ENCODE measurements at regions not wholly inside any gene's neighbourhood (a gene's known extent, or its start where the extent isn't known, plus 50 kb on each side); places are given as distances from the start of the nearest gene placed in this dataset.
A peak's percentile ranks its signal among the peaks of the same experiment; 100 is the strongest.

DNA sequence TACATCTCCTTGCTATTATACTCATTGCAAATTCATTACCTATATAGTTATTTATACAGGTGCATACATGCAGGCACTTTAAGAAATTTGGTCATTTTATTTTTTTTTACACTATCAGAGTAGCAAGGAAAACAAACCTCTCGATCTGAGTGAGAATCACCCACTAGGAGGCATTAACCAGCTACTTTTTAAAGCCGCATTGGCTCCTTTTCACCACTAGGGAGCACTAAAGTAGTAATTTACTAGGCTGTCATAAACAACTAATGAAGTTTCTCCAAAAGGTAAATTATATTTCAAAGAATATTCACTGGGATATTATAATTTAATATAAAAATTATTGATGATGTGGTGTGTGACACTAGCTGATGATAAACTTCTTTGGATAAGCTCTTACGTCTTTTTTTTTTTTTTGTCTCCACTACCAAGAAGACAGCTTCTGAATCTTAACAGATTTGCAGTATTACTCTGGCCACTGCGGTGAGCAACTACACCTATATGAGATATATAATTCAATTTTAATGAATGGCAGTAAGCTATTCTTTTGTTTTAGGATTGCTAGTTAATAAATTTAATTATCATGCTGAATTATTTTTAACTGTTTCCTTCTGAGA, 101.9 kb downstream of the NOL4 start:
- no peak overlapping the region for H3K4me2 ChIP-seq (ENCODE audit: low read depth, low read length, poor library complexity, severe bottlenecking)
- no peak overlapping the region for H3K4me3 ChIP-seq (ENCODE audit: low read length, poor library complexity, severe bottlenecking)
- H4K20me1 ChIP-seq (ENCODE audit: insufficient read depth, low read length, poor library complexity, severe bottlenecking) = no peaks in the 10 kb centered on the region
- no peaks in the 10 kb centered on the region for H3K36me3 ChIP-seq (ENCODE audit: insufficient read depth, low read length)
- no peaks in the 10 kb centered on the region for H3K9me3 ChIP-seq (ENCODE audit: insufficient read depth, low read depth, low read length)
- H3K9me2 ChIP-seq (replicated peaks; ENCODE audit: low read depth, low read length) = no peaks in the 10 kb centered on the region
- no peak for TF ChIP-seq EZH2phosphoT487 (IDR thresholded peaks at IDR 0.05; ENCODE audit: borderline replicate concordance)
- TF ChIP-seq, protein P1, sequence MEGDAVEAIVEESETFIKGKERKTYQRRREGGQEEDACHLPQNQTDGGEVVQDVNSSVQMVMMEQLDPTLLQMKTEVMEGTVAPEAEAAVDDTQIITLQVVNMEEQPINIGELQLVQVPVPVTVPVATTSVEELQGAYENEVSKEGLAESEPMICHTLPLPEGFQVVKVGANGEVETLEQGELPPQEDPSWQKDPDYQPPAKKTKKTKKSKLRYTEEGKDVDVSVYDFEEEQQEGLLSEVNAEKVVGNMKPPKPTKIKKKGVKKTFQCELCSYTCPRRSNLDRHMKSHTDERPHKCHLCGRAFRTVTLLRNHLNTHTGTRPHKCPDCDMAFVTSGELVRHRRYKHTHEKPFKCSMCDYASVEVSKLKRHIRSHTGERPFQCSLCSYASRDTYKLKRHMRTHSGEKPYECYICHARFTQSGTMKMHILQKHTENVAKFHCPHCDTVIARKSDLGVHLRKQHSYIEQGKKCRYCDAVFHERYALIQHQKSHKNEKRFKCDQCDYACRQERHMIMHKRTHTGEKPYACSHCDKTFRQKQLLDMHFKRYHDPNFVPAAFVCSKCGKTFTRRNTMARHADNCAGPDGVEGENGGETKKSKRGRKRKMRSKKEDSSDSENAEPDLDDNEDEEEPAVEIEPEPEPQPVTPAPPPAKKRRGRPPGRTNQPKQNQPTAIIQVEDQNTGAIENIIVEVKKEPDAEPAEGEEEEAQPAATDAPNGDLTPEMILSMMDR (conservative IDR thresholded peaks at IDR 0.05; ENCODE audit: low read length) = peak; percentile 98
- H2AFZ ChIP-seq (ENCODE audit: low read length) = no peak overlapping the region
- no peaks in the 10 kb centered on the region for H3K4me1 ChIP-seq (ENCODE audit: insufficient read depth, low read length, poor library complexity, severe bottlenecking)
- no peaks in the 10 kb centered on the region for H3K27me3 ChIP-seq (ENCODE audit: insufficient read depth, low read length, poor library complexity, severe bottlenecking)
- no peaks in the 10 kb centered on the region for H3F3A ChIP-seq (ENCODE audit: low read depth)
- H3K79me2 ChIP-seq (ENCODE audit: insufficient read depth, low read length) = no peaks in the 10 kb centered on the region
- H3K9ac ChIP-seq (ENCODE audit: low read depth, low read length, poor library complexity, severe bottlenecking) = no peak overlapping the region

DNA sequence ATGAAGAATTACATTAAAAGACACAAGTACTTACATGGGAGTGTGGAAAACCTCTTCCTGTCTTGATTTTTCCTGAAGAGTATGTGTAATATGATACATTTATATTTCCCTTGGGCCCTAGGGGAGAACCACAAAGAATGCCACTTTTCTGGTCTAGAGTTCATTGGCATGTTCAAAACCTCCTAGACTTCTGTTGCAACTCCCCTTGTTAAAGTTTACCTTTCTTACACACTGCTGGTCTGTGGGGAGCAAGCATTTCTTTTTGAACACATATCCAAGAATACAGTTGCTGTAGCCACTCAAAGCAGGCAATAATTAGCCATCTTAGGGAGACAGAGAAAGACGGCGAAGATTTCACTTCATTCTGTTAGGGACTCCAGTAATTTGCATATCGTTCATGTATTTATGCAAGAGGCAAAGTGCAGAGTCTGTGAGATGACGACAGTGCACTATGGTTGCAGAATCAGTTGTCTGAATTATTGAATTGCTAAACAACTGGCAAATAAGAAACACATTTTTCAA, 103.5 kb downstream of the NOL4 start:
- H3F3A ChIP-seq (ENCODE audit: low read depth) = no peaks in the 10 kb centered on the region
- no peaks in the 10 kb centered on the region for H3K4me1 ChIP-seq (ENCODE audit: insufficient read depth, low read length, poor library complexity, severe bottlenecking)
- H3K4me2 ChIP-seq (ENCODE audit: low read depth, low read length, poor library complexity, severe bottlenecking) = no peak overlapping the region
- H3K9me3 ChIP-seq (ENCODE audit: insufficient read depth, low read depth, low read length) = no peaks in the 10 kb centered on the region
- H3K9me2 ChIP-seq (replicated peaks; ENCODE audit: low read depth, low read length) = no peaks in the 10 kb centered on the region
- no peaks in the 10 kb centered on the region for H3K36me3 ChIP-seq (ENCODE audit: insufficient read depth, low read length)
- no peak overlapping the region for H3K9ac ChIP-seq (ENCODE audit: low read depth, low read length, poor library complexity, severe bottlenecking)
- no peaks in the 10 kb centered on the region for H4K20me1 ChIP-seq (ENCODE audit: insufficient read depth, low read length, poor library complexity, severe bottlenecking)
- no peaks in the 10 kb centered on the region for H3K79me2 ChIP-seq (ENCODE audit: insufficient read depth, low read length)
- no peak for TF ChIP-seq EZH2phosphoT487 (IDR thresholded peaks at IDR 0.05; ENCODE audit: borderline replicate concordance)
- TF ChIP-seq, protein P1 (conservative IDR thresholded peaks at IDR 0.05; ENCODE audit: low read length) = no peak
- no peak overlapping the region for H3K4me3 ChIP-seq (ENCODE audit: low read length, poor library complexity, severe bottlenecking)
- no peaks in the 10 kb centered on the region for H3K27me3 ChIP-seq (ENCODE audit: insufficient read depth, low read length, poor library complexity, severe bottlenecking)
- H2AFZ ChIP-seq (ENCODE audit: low read length) = no peak overlapping the region

DNA sequence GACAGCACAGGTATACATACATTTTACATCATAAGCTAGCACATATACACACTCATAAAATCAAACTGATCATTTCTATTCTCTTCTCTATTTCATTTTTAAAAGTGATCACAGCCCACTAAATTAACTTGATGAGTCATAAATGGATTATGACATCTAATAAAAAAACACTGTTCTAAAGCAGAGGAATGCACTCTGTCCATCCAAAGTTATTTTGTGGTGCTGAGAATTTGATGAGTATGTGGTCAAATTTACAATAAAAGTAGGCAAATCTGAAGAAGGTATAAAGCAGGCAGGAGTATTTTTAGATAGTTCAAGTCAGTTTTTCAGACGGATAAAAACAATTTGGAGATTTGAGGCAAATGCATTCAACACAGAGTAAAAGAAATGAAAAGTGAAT, 104.4 kb downstream of the NOL4 start:
- no peaks in the 10 kb centered on the region for H3K4me1 ChIP-seq (ENCODE audit: insufficient read depth, low read length, poor library complexity, severe bottlenecking)
- no peaks in the 10 kb centered on the region for H3K79me2 ChIP-seq (ENCODE audit: insufficient read depth, low read length)
- no peaks in the 10 kb centered on the region for H3K9me2 ChIP-seq (replicated peaks; ENCODE audit: low read depth, low read length)
- H3F3A ChIP-seq (ENCODE audit: low read depth) = no peaks in the 10 kb centered on the region
- no peaks in the 10 kb centered on the region for H3K9me3 ChIP-seq (ENCODE audit: insufficient read depth, low read depth, low read length)
- H4K20me1 ChIP-seq (ENCODE audit: insufficient read depth, low read length, poor library complexity, severe bottlenecking) = no peaks in the 10 kb centered on the region
- H3K4me3 ChIP-seq (ENCODE audit: low read length, poor library complexity, severe bottlenecking) = no peak overlapping the region
- TF ChIP-seq, protein P1 (conservative IDR thresholded peaks at IDR 0.05; ENCODE audit: low read length) = no peak
- TF ChIP-seq EZH2phosphoT487 (IDR thresholded peaks at IDR 0.05; ENCODE audit: borderline replicate concordance) = no peak
- no peaks in the 10 kb centered on the region for H3K27me3 ChIP-seq (ENCODE audit: insufficient read depth, low read length, poor library complexity, severe bottlenecking)
- no peak overlapping the region for H2AFZ ChIP-seq (ENCODE audit: low read length)
- H3K9ac ChIP-seq (ENCODE audit: low read depth, low read length, poor library complexity, severe bottlenecking) = no peak overlapping the region
- no peaks in the 10 kb centered on the region for H3K36me3 ChIP-seq (ENCODE audit: insufficient read depth, low read length)
- H3K4me2 ChIP-seq (ENCODE audit: low read depth, low read length, poor library complexity, severe bottlenecking) = no peak overlapping the region

Measured in Loucy (cell line).